ENCODE measurements at regions not wholly inside any gene's neighbourhood (a gene's known extent, or its start where the extent isn't known, plus 50 kb on each side); places are given as distances from the start of the nearest gene placed in this dataset.

GRCh38 chr6:4262526-4262925 is 127.2 kb upstream of the ECI2 start:
- TF ChIP-seq REST (IDR thresholded peaks at IDR 0.05; ENCODE audit: insufficient read depth in 1 of 2, low read depth in 2 of 2, low read length in 2 of 2) (no peak), SIN3A (IDR thresholded peaks at IDR 0.05; ENCODE audit: borderline replicate concordance, insufficient read depth, low read length) (no peak), POLR2AphosphoS5 (IDR thresholded peaks at IDR 0.05; ENCODE audit: low read depth, low read length) (no peak), TAF1 (IDR thresholded peaks at IDR 0.05; ENCODE audit: borderline replicate concordance, insufficient read depth, low read length) (no peak), FOXP2 (optimal IDR thresholded peaks at IDR 0.05; ENCODE audit: borderline replicate concordance, extremely low read depth, extremely low read length, insufficient read depth) (no peak)

GRCh38 chr6:4259391-4259790 is 124.0 kb upstream of the ECI2 start:
- TF ChIP-seq FOXP2 (optimal IDR thresholded peaks at IDR 0.05; ENCODE audit: borderline replicate concordance, extremely low read depth, extremely low read length, insufficient read depth), result no peak
- TF ChIP-seq REST (IDR thresholded peaks at IDR 0.05; ENCODE audit: insufficient read depth in 1 of 2, low read depth in 2 of 2, low read length in 2 of 2), result no peak
- no peak for TF ChIP-seq POLR2AphosphoS5 (IDR thresholded peaks at IDR 0.05; ENCODE audit: low read depth, low read length)
- no peak for TF ChIP-seq TAF1 (IDR thresholded peaks at IDR 0.05; ENCODE audit: borderline replicate concordance, insufficient read depth, low read length)
- no peak for TF ChIP-seq SIN3A (IDR thresholded peaks at IDR 0.05; ENCODE audit: borderline replicate concordance, insufficient read depth, low read length)

- TF ChIP-seq REST (IDR thresholded peaks at IDR 0.05; ENCODE audit: insufficient read depth in 1 of 2, low read depth in 2 of 2, low read length in 2 of 2) (no peak), SIN3A (IDR thresholded peaks at IDR 0.05; ENCODE audit: borderline replicate concordance, insufficient read depth, low read length) (no peak), POLR2AphosphoS5 (IDR thresholded peaks at IDR 0.05; ENCODE audit: low read depth, low read length) (no peak), FOXP2 (optimal IDR thresholded peaks at IDR 0.05; ENCODE audit: borderline replicate concordance, extremely low read depth, extremely low read length, insufficient read depth) (no peak), TAF1 (IDR thresholded peaks at IDR 0.05; ENCODE audit: borderline replicate concordance, insufficient read depth, low read length) (no peak)
Observed at GRCh38 chr6:4258733-4259132, 123.4 kb upstream of the ECI2 start.

DNA sequence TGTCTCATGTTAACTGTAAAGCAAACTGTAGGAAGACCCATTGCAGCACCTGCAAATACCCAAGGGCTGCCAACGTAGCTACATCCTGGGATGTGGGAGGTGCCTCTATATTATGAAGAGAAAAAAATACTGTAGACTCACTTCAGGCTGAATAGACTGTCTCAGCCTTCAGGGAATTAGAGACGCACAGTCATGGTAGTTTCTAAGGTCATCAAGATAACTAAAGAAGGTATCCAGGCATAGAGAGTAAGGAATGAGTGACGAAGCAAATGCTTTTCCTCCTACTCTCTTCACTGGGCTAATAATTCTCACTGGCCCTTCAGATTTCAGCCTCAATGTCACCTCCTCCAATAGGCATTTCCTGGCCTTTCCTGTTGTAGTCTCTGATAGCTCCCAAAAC is 121.6 kb upstream of the ECI2 start:
- TF ChIP-seq FOXP2 (optimal IDR thresholded peaks at IDR 0.05; ENCODE audit: borderline replicate concordance, extremely low read depth, extremely low read length, insufficient read depth), result no peak
- TF ChIP-seq REST (IDR thresholded peaks at IDR 0.05; ENCODE audit: insufficient read depth in 1 of 2, low read depth in 2 of 2, low read length in 2 of 2), result no peak
- TF ChIP-seq POLR2AphosphoS5 (IDR thresholded peaks at IDR 0.05; ENCODE audit: low read depth, low read length), result no peak
- no peak for TF ChIP-seq SIN3A (IDR thresholded peaks at IDR 0.05; ENCODE audit: borderline replicate concordance, insufficient read depth, low read length)
- TF ChIP-seq TAF1 (IDR thresholded peaks at IDR 0.05; ENCODE audit: borderline replicate concordance, insufficient read depth, low read length), result no peak

All from PFSK-1 (cell line).